ENCODE measurements at regions not wholly inside any gene's neighbourhood (a gene's known extent, or its start where the extent isn't known, plus 50 kb on each side); places are given as distances from the start of the nearest gene placed in this dataset.

DNA sequence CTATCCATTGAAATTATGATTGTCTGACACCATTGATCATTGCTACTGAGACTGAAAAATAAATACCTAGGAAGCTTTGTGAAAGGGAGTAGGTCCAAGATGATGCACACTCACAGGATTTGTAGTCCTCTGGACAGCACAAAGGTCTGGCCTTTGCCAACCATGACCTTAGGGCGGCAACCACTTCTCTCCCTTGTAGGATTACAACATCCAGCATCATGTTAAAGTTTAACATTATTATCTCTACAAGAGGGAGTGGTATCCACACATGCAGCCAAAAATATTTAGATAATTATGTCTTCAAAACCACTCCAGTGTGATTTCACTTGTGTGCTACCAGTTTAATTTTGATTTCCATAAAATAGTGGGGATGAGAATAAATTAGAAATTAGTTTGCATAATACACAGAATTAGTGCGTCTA lies 51.1 kb upstream of the NHSL1 start:
- no peak for DNase-seq

DNA sequence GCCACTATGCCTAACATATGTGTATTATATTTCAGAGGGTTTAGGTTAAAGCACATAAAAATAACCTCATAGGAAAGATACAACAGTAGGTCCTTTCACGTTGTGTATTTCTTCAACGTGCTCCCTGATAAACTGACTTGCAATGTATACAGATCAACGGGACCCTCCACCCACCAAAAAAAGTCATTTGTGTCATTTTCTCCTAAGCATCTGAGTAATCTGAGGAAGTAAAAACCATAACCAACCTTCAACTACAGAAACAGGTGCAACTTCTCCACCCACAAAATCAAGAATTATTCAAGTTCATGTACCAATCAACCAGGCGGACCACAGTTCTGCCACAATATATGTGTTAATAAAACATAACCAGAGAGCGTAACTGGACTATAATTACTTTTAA lies 54.9 kb upstream of the NHSL1 start:
- no peak for DNase-seq

DNA sequence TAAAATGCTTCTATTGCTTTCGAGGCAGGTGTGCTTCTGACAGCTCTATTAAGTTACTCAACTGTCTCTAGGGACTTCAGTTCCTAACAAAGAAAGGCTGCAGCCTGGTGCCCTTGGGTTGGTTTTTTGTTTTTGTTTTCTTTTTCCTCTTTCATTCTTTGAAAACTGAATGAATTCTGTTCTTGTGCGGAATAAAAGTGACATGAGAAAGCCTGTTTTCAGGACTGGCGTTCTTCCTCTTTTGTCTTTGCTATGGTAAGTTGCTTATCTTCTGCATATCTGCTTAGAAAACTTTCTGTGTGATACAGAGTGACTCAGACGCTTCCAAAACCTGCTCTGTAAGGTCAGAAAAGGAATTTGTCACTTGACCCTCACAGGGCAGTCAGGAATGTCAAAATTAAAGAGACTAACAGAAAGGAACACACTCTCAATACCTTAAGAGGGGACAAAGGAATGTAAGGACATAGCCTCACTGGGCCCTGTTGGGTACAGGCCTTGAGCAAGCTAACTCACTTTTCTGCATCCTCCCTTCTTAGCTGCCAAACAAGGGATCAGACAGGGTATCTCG lies 56.2 kb upstream of the NHSL1 start:
- DNase-seq: peak in 1 of 3 donors; percentile 12

DNA sequence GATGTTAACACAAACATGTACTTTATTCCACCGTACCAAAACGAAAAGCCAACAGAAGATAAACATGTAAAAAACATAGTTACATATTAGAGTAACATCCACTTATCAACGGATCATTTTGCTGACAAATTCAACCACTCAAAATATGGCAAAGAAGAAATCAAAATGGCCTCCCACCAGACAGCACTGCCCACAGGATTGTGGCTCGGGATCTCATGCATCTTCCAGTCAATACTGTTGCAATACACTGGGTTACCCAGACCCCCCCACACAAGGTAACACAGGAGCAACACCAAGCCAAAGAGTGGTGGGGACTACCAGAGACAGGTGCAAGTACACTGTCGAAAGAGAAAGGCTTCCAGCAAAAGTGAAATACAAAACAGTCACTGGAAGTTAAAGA lies 57.9 kb upstream of the NHSL1 start:
- no peak for DNase-seq

DNA sequence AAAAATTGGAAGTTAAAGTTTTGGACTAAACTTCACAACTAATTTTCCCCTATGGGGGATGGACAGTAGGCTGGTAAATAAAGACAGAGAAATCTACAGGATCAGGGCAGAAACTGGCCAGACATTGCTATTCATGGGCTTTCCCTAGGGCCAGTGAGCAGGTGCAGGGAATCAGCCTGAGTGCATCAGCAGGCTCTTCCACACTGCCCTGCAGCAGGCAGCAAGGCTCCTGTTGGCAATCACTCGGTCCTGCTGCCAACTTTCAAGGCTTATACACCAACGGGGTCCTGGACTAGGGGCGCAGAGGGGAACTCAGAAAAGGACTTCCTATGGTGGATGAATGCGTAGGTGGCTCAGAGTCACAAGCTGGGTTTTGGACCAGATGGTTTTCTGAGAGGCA lies 59.8 kb upstream of the NHSL1 start:
- no peak for DNase-seq

DNA sequence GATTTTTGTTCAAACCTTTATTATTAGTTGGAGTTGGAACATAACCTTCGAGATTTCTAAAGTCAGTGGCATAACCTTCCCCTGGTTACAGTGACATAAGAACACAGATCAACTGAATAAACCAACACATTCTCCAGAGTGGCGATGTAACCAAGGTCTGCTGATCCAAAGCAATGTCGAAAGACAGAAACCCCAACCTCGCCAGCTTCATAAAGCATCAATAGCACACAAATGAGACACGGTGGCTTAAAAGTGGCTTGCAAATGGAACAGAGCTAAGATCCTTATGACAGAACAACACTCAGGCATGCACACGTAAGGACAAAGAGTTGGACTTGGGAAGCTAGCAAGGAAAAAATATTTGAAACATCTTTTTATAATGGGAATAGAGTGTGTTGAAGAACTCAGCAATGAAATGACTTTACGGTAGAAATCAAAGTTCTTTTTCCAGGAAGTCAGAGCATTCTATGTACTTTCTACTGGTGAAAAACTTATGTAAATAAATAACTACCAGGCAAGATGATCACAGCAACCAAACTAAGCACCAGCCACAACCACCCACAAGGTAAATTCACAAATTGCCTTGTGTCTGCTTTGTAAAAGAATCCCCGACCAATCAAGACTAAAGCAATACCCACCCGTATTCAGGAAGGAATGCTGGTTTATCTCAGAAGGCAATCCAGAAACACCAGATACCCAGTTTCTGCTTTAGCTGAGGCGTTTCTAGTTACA lies 61.0 kb upstream of the NHSL1 start:
- no peak for DNase-seq

DNA sequence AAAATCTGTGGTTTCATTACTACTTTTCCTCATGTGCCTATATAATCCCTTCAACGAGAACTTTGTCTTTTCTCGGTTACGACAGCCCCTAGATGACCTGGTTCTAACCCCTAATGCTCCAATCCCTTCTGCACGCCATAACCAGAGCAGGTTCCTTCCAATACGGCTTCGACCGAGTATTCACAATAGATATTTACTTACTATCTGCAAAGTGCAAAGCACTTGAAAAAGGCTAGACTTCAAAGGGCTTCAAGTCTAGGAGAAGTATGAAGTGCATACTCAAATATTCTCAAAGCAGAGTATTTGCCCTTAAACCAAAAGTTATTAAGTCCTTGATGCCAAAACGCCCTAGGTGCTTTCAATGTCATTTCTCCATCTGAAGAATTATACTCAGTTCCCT lies 63.4 kb upstream of the NHSL1 start:
- DNase-seq: no peak

DNA sequence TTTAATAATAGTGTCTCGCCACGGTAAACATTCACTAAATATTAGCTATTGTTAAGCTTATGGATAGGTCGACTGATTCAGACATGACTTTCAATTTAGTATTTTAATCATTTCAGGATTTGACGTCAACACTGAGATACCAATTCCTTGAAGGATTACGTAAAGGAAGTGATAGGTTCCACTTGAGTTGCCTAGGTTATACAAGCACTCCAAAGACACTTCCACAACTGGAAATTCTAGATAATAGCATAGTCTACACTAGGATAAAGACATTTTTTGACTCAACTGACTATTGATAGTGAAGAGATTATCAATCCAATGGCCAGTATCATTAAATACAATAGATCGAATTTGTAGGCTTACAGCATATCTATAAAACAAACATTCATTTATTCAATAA lies 63.9 kb upstream of the NHSL1 start:
- no peak for DNase-seq

DNA sequence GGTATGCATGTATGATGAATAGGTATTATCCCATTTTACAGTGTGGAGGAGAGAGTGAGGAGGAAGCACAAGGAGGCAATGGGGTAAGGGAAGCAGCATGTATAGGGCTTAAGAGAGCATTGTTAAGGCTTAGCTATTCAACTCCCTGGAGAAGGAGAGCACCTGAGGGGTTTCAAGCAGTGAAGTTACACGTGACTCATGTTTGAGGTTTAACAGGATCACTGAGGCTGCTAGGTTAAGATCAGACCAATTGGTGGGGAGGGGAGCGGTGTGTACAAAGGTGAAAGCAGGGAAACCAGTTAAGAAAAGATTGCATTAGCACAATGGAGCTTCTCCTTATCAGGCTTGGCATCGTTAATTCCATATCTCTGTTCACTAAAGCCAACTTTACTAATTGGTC lies 64.4 kb upstream of the NHSL1 start:
- DNase-seq: no peak

DNA sequence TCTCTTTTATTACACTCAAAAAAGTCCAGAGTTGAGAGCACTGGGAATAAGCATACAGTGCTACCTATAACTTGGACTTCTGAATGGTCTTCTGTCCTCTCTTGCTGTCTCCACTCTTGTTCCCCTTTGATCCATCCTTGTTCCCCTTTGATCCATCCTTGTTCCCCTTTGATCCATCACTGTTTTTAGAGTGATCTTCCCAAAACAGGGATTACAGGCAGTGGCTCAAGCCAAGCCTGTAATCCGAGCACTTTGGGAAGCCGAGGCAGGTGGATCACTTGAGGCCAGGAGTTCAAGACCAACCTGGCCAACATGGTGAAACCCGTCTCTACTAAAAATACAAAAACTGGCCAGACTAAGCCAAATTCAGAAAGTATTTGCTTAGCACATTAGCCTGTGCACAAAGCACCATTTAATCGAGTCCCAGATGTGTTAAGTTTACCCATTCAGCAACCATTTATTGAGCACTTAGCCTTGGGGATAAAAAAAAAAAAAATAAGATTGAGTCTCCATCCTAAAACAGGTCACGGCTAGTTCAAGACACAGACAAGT lies 65.0 kb upstream of the NHSL1 start:
- DNase-seq: no peak

DNA sequence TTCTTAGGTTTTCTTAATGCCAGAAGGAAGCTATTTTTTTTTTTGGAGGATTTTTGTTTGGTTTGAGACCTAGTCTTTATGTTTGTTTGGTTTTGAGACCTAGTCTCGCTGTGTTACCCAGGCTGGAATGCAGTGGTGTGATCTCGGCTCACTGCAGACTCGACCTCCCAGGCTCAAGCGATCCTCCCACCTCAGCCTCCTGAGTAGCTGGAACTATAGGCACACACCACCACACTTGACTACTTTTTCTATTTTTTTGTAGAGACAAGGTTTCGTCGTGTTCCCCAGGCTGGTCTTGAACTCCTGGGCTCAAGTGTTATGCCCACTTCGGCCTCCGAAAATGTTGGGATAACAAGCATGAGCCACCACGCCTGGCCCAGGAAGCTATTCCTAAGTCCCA lies 67.8 kb upstream of the NHSL1 start:
- DNase-seq: no peak

DNA sequence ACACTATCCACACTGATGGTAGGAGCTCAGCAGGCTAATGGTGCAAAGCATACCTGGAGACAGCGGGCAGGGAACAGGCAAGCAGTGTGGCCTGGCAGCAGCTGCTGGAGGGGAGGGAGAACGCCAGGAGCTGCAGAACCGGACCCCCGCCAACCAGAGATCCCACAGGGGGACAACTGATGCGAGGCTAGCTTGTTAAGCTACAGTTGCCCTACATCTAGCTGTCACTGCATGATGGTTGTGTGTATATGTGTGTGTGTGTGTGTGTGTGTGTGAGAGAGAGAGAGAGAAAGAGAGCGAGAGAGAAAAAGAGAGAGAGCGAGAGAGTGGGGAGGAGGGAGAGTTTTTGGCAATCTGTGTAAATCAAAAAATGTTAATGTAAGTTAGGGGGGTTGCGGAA lies 69.7 kb upstream of the NHSL1 start:
- no peak for DNase-seq

DNA sequence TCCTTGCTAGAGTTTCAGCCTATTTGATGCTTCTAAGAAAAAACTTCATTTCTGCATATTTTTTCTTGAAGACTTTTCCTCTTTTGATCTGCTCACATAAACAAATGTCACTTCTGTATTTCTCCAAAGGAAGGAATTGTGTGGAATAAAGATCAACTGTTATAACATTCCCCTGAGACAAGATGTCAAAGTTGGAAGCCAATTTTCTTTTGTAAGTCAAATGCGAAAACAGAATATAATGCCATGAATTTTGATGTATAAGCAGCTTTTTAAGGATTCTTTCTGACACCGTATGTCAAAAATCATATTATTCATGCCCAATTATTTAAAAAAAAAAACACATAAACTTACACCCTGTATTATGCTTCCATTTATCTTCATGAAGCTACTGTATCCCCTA lies 70.3 kb upstream of the NHSL1 start:
- no peak for DNase-seq

DNA sequence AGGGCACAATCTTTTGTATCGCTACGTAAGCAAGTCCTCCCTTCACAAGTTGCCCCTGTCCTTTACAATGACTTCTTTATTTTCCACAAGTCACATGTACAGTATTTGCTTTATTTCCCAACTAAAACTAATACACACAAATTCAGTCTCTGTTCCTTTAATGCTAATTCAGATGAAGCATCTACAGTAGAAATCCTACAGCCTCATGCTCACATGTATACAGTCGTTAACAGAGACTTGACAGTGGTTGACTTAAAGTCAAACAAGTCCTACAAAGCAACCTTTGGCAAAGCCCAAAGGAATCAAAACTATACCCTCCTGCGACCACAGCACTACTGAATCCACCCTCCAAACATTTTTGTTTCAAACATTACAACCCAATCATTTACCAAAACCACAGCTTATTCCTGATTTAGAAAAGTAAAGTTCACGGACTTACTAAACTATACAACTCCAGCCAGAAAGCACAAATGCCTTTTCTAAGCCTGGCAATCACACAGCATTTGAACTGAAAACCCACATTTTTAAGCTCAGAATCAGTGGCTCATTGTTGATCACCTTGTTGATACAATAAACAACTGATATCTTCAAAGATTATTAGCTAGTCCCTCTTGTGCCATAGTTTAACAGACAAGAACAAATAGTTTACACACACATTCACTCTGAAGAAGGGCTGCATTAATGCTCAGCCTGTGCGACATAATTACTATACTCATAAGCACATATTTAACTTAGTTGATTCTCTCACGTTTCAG lies 70.9 kb upstream of the NHSL1 start:
- DNase-seq: no peak

DNA sequence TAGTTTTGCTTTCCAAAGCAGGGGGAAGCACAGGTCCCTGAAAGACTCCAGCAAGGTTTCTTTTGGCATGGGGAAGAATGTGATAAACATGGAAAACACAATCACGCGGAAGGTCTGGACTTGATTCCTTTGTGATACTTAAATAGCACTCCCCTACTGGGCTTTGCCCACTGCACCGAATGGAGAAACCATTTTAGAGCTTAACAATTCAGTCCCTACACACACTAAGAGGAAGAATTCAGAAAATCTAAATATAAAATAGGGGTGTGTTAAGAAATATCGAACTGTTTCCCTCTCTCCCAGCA lies 71.4 kb upstream of the NHSL1 start:
- no peak for DNase-seq

DNA sequence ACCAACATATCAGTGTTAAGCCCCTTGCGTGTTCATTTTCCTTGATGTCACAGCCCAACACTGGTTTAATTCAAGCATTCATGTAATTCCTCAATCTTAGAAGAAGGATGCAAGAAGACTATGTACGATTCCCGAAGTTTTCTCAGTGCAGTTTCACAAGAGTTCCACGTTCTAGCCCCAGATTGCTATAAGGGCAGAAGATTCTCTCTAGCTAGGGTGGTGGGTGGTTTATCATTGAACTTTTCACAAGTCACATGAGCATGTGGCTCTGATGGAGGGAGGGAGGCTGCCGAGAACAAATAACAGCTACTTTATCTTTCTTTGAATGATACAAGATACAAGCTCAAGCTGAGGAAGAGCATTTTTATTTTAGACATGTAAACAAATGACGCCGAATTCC lies 71.9 kb upstream of the NHSL1 start:
- DNase-seq: no peak

DNA sequence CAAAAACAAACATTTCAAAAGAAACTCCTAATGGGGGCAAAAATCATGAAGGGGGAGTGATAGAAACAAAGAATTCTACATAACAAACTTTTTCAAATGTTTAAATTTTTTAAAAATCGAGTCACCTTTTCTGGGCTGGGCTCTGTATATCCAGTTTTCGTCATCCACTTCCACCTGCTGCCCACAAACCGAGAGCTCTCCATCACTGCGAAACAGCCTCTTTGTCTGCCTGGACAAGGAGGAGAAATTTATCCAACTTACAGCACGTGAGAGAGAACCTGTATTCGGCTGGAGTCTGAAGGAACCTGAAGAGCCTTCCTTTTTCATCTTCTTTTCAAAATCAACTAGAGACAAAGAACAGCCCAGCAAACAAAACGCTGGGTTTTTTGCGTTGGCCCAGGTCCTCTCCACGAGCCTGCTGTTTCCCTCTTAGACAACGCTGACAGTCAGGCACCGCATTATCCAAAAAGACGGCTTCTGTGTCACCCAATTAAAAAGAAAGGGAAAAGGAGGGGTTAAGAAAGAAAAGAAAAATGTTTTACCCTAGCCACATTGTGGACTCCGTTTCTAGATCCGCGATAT lies 72.4 kb upstream of the NHSL1 start:
- peak in 1 of 3 donors; percentile 54 for DNase-seq

DNA sequence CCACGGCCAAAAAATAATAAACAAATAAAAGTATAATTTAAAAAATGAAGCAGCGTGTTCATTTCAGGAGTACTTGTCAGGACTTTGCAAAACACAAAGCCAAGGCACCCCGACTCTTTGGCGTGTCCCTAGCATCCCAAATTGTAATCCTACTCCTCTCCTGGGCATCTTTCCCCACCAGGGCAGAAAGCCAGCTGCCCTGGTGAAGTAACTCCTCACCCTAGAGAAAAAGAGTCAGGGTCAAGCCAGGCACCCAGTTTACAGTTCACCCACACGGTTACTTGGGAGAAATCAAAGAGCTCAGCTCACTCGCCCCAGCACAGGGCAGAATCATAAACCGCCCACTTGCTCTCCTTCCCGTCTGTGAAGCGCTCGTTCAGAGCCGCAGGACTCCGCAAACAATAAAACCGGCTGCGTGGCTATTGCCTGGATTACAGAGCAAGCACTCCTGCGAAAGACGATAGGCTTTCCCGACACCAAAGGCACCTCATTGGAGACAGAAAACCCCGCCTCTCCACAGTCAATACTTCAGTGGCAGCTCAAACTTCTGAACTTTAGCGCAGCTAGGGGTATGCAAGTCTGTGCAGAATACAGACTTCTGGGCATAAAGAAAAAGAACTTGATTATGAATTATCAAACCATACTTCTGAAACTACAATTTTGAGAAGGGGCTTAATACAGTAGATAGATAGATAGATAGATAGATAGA lies 73.0 kb upstream of the NHSL1 start:
- peak; percentile 75 to 91 (median 87) for DNase-seq

DNA sequence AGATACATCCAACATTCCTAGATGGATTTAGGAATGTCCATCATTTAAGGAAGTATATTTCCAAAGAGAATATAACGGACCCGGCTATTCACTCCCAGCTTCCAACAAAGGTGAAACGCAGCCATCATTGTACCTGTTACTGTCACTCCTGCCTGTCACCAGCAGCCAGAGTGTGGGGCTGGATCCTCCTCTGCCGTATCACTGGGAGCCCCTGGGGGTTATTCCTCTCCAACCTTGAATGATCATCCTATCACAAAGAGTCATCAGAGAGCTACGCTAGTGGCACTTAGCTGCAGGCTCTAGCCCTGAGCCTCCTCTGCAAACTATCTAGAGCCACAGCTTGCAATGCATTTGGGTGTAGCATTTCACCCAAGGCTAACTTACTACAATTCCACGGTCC lies 73.6 kb upstream of the NHSL1 start:
- no peak for DNase-seq

DNA sequence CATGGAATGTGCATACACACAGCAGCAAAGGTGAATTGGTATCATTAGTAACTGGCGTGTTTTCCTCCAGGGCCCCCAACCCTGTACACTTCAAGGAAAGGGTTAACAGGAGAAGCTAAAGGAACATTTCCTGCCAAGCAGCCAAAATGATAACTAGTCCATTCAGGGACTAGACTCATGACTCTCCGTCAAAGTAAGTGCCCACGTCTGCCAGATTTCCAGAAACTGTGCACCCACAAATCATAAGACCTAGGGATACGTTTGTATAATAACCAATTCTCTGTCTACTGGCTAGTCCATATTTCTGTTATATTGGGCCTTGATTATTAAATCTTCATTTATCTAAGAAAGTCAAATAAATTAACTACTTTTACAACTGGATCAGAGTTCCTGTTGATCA lies 76.0 kb upstream of the NHSL1 start:
- no peak for DNase-seq

DNA sequence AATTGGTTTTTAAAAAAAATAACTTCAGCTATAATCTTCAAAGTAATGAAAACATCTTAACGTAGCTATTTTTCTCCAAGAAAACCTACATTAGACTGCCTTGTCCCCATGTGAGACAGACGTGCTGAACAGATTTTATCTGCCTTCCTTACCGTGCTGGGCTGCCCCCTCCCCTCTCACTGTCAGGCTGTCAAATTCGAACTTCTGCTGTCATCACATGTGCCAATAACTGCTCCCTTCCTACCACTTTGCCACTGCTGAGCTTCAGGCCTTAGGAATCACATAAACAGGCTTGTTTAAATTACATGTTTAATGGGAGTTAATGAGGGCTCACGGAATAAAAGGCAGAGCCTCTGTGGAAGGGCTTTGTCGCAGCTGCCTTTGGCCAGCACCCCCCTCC lies 77.0 kb upstream of the NHSL1 start:
- DNase-seq: no peak

All from muscle of back (tissue), 3 donors.